ENCODE measurements at regions not wholly inside any gene's neighbourhood (a gene's known extent, or its start where the extent isn't known, plus 50 kb on each side); places are given as distances from the start of the nearest gene placed in this dataset.

DNA sequence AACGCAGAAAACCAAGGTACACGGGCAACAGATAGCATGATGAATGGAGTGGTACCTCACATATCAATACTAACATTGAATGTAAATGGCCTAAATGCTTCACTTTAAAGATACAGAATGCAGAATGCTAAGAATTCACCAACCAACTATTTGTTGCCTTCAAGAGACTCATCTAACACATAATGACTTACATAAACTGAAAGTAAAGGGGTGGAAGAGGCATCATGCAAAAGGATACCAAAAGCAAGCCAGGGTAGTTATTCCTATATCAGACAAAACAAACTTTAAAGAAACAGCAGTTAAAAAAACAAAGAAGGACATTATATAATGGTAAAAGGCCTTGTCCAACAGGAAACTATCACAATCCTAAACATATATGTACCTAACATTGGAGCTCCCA is 137.1 kb upstream of the APP start:
- TF ChIP-seq, protein P1, sequence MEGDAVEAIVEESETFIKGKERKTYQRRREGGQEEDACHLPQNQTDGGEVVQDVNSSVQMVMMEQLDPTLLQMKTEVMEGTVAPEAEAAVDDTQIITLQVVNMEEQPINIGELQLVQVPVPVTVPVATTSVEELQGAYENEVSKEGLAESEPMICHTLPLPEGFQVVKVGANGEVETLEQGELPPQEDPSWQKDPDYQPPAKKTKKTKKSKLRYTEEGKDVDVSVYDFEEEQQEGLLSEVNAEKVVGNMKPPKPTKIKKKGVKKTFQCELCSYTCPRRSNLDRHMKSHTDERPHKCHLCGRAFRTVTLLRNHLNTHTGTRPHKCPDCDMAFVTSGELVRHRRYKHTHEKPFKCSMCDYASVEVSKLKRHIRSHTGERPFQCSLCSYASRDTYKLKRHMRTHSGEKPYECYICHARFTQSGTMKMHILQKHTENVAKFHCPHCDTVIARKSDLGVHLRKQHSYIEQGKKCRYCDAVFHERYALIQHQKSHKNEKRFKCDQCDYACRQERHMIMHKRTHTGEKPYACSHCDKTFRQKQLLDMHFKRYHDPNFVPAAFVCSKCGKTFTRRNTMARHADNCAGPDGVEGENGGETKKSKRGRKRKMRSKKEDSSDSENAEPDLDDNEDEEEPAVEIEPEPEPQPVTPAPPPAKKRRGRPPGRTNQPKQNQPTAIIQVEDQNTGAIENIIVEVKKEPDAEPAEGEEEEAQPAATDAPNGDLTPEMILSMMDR (conservative IDR thresholded peaks at IDR 0.05; ENCODE audit: low read depth in 2 of 2), result no peak
- TF ChIP-seq, protein P2, sequence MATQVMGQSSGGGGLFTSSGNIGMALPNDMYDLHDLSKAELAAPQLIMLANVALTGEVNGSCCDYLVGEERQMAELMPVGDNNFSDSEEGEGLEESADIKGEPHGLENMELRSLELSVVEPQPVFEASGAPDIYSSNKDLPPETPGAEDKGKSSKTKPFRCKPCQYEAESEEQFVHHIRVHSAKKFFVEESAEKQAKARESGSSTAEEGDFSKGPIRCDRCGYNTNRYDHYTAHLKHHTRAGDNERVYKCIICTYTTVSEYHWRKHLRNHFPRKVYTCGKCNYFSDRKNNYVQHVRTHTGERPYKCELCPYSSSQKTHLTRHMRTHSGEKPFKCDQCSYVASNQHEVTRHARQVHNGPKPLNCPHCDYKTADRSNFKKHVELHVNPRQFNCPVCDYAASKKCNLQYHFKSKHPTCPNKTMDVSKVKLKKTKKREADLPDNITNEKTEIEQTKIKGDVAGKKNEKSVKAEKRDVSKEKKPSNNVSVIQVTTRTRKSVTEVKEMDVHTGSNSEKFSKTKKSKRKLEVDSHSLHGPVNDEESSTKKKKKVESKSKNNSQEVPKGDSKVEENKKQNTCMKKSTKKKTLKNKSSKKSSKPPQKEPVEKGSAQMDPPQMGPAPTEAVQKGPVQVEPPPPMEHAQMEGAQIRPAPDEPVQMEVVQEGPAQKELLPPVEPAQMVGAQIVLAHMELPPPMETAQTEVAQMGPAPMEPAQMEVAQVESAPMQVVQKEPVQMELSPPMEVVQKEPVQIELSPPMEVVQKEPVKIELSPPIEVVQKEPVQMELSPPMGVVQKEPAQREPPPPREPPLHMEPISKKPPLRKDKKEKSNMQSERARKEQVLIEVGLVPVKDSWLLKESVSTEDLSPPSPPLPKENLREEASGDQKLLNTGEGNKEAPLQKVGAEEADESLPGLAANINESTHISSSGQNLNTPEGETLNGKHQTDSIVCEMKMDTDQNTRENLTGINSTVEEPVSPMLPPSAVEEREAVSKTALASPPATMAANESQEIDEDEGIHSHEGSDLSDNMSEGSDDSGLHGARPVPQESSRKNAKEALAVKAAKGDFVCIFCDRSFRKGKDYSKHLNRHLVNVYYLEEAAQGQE (IDR thresholded peaks at IDR 0.05; ENCODE audit: unreplicated experiment), result no peak
- TF ChIP-seq POLR2AphosphoS5 (IDR thresholded peaks at IDR 0.05; ENCODE audit: low read depth), result no peak
- TF ChIP-seq CREB1 (CRISPR knock-in tag; IDR thresholded peaks at IDR 0.05; ENCODE audit: low read depth), result no peak
- TF ChIP-seq EZH2 (IDR thresholded peaks at IDR 0.05; ENCODE audit: low read depth, unreplicated experiment), result no peak
- TF ChIP-seq, protein P3, sequence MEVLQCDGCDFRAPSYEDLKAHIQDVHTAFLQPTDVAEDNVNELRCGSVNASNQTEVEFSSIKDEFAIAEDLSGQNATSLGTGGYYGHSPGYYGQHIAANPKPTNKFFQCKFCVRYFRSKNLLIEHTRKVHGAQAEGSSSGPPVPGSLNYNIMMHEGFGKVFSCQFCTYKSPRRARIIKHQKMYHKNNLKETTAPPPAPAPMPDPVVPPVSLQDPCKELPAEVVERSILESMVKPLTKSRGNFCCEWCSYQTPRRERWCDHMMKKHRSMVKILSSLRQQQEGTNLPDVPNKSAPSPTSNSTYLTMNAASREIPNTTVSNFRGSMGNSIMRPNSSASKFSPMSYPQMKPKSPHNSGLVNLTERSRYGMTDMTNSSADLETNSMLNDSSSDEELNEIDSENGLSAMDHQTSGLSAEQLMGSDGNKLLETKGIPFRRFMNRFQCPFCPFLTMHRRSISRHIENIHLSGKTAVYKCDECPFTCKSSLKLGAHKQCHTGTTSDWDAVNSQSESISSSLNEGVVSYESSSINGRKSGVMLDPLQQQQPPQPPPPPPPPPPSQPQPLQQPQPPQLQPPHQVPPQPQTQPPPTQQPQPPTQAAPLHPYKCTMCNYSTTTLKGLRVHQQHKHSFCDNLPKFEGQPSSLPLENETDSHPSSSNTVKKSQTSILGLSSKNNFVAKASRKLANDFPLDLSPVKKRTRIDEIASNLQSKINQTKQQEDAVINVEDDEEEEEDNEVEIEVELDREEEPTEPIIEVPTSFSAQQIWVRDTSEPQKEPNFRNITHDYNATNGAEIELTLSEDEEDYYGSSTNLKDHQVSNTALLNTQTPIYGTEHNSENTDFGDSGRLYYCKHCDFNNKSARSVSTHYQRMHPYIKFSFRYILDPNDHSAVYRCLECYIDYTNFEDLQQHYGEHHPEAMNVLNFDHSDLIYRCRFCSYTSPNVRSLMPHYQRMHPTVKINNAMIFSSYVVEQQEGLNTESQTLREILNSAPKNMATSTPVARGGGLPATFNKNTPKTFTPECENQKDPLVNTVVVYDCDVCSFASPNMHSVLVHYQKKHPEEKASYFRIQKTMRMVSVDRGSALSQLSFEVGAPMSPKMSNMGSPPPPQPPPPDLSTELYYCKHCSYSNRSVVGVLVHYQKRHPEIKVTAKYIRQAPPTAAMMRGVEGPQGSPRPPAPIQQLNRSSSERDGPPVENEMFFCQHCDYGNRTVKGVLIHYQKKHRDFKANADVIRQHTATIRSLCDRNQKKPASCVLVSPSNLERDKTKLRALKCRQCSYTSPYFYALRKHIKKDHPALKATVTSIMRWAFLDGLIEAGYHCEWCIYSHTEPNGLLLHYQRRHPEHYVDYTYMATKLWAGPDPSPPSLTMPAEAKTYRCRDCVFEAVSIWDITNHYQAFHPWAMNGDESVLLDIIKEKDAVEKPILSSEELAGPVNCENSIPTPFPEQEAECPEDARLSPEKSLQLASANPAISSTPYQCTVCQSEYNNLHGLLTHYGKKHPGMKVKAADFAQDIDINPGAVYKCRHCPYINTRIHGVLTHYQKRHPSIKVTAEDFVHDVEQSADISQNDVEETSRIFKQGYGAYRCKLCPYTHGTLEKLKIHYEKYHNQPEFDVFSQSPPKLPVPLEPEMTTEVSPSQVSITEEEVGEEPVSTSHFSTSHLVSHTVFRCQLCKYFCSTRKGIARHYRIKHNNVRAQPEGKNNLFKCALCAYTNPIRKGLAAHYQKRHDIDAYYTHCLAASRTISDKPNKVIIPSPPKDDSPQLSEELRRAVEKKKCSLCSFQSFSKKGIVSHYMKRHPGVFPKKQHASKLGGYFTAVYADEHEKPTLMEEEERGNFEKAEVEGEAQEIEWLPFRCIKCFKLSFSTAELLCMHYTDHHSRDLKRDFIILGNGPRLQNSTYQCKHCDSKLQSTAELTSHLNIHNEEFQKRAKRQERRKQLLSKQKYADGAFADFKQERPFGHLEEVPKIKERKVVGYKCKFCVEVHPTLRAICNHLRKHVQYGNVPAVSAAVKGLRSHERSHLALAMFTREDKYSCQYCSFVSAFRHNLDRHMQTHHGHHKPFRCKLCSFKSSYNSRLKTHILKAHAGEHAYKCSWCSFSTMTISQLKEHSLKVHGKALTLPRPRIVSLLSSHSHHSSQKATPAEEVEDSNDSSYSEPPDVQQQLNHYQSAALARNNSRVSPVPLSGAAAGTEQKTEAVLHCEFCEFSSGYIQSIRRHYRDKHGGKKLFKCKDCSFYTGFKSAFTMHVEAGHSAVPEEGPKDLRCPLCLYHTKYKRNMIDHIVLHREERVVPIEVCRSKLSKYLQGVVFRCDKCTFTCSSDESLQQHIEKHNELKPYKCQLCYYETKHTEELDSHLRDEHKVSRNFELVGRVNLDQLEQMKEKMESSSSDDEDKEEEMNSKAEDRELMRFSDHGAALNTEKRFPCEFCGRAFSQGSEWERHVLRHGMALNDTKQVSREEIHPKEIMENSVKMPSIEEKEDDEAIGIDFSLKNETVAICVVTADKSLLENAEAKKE (CRISPR knock-in tag; IDR thresholded peaks at IDR 0.05), result no peak
- no peak for TF ChIP-seq JUNB (IDR thresholded peaks at IDR 0.05; ENCODE audit: unreplicated experiment)

Data from GM23338 (cell line).